ENCODE measurements at regions not wholly inside any gene's neighbourhood (a gene's known extent, or its start where the extent isn't known, plus 50 kb on each side); places are given as distances from the start of the nearest gene placed in this dataset.
"Not testable (repeated sequence)": the region's sequence is repeated elsewhere in the genome, so short reads cannot be mapped to it uniquely, and the experiment has no call there.

GRCh38 chr18:46184296-46184695 is 80.1 kb downstream of the HAUS1 start:
- TF ChIP-seq CTCF (IDR thresholded peaks at IDR 0.05); ZFX (IDR thresholded peaks at IDR 0.05; ENCODE audit: borderline replicate concordance): not testable (repeated sequence)

All from 22Rv1 (cell line).